ENCODE measurements at regions not wholly inside any gene's neighbourhood (a gene's known extent, or its start where the extent isn't known, plus 50 kb on each side); places are given as distances from the start of the nearest gene placed in this dataset.

DNA sequence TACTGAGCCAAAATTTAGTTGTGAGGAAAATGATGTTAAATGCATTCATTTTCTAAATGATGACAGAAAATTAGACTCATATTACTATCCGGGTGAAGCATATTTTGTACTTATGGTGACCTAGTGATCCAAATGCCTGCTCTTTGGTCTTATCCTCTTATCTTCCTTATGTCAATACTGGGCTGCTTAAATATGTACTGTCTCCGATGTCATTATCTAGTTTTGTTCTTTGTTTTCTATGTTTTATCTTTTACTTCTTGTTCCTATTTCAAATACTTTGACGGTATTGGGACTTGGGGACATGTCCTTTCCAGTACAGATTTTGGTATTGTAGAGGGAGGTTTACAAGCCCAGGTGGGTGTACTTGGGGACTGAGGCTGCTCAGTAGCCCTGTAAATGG is 124.6 kb upstream of the ESR1 start:
- TF ChIP-seq POLR2A (IDR thresholded peaks at IDR 0.05; ENCODE audit: low read depth, low read length), result no peak
- TF ChIP-seq NFE2L2 (IDR thresholded peaks at IDR 0.05; ENCODE audit: low read depth, low read length), result no peak
- TF ChIP-seq, protein P1, sequence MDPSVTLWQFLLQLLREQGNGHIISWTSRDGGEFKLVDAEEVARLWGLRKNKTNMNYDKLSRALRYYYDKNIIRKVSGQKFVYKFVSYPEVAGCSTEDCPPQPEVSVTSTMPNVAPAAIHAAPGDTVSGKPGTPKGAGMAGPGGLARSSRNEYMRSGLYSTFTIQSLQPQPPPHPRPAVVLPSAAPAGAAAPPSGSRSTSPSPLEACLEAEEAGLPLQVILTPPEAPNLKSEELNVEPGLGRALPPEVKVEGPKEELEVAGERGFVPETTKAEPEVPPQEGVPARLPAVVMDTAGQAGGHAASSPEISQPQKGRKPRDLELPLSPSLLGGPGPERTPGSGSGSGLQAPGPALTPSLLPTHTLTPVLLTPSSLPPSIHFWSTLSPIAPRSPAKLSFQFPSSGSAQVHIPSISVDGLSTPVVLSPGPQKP (IDR thresholded peaks at IDR 0.05; ENCODE audit: borderline replicate concordance, low read depth, low read length), result no peak
- TF ChIP-seq BHLHE40 (IDR thresholded peaks at IDR 0.05; ENCODE audit: low read depth, low read length), result no peak
- no peak for TF ChIP-seq SMC3 (IDR thresholded peaks at IDR 0.05; ENCODE audit: low read depth, low read length)
- TF ChIP-seq MAFK (IDR thresholded peaks at IDR 0.05; ENCODE audit: low read depth, low read length), result no peak
- no peak for TF ChIP-seq FOS (IDR thresholded peaks at IDR 0.05; ENCODE audit: low read depth, low read length)
- no peak for TF ChIP-seq RCOR1 (IDR thresholded peaks at IDR 0.05; ENCODE audit: insufficient replicate concordance, low read length)
- TF ChIP-seq, protein P2, sequence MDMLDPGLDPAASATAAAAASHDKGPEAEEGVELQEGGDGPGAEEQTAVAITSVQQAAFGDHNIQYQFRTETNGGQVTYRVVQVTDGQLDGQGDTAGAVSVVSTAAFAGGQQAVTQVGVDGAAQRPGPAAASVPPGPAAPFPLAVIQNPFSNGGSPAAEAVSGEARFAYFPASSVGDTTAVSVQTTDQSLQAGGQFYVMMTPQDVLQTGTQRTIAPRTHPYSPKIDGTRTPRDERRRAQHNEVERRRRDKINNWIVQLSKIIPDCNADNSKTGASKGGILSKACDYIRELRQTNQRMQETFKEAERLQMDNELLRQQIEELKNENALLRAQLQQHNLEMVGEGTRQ (IDR thresholded peaks at IDR 0.05; ENCODE audit: low read depth, low read length), result no peak
- Histone ChIP-seq H2BK5ac (ENCODE audit: low read depth, low read length, poor library complexity, severe bottlenecking) (no peak overlapping the region), H3K4me1 (ENCODE audit: control insufficient read depth, insufficient read depth, low read length) (no peaks in the 10 kb centered on the region), H3K4me3 (ENCODE audit: insufficient read depth, low read depth, low read length) (no peak overlapping the region), H4K5ac (ENCODE audit: low read depth, low read length) (no peak overlapping the region), H4K91ac (ENCODE audit: insufficient read depth, low read depth, low read length) (no peak overlapping the region), H3K56ac (ENCODE audit: extremely low read depth, insufficient read depth, low read length) (no peak overlapping the region), H4K8ac (ENCODE audit: low read depth in 2 of 2, low read length in 2 of 2) (no peak overlapping the region), H3K18ac (ENCODE audit: low read depth, low read length) (no peak overlapping the region), H3K36me3 (ENCODE audit: control insufficient read depth, insufficient read depth, low read length) (no peaks in the 10 kb centered on the region), H4K20me1 (ENCODE audit: insufficient read depth, low read length) (no peaks in the 10 kb centered on the region), H2AK5ac (ENCODE audit: low read depth, low read length) (no peak overlapping the region), H3K9ac (ENCODE audit: low read depth, low read length) (no peak overlapping the region), H3K9me3 (ENCODE audit: control insufficient read depth, insufficient read depth, low read length) (no peaks in the 10 kb centered on the region; the same call in 1 of the 2 replicates), H2AK9ac (replicated peaks; ENCODE audit: low read depth, low read length, poor library complexity) (no peak overlapping the region), H2AFZ (replicated peaks; ENCODE audit: low read length, poor library complexity) (no peak overlapping the region), H3K14ac (replicated peaks; ENCODE audit: low read depth, low read length) (no peak overlapping the region), H2BK120ac (ENCODE audit: low read depth, low read length) (no peak overlapping the region), H3K4me2 (ENCODE audit: low read depth, low read length) (no peak overlapping the region), H3K9me1 (ENCODE audit: insufficient read depth, low read length) (no peaks in the 10 kb centered on the region), H3K27ac (ENCODE audit: insufficient read depth, low read length) (no peak overlapping the region), H3K23ac (ENCODE audit: low read depth, low read length) (no peak overlapping the region), H3K4ac (ENCODE audit: low read depth, low read length) (no peak overlapping the region), H2BK20ac (ENCODE audit: low read depth, low read length) (no peak overlapping the region), H3K27me3 (ENCODE audit: control insufficient read depth, insufficient read depth, low read length) (peaks cover 3% of the 10 kb centered on the region; the same call in 1 of the 2 replicates), H3K79me1 (ENCODE audit: low read depth in 1 of 2, low read length in 2 of 2) (no peaks in the 10 kb centered on the region), H2BK15ac (ENCODE audit: low read depth, low read length) (no peak overlapping the region)
- intact Hi-C loops (cut with micrococcal nuclease) (no loop called here), in situ Hi-C loops (cut with MboI; ENCODE audit: low sequenced_read_pairs) (no loop called here), dilution Hi-C loops (cut with HindIII; ENCODE audit: low sequenced_read_pairs, unreplicated experiment) (no loop called here)
- BruUV-seq (replicated peaks), result no TSS peak
- ChIA-PET POLR2A (ENCODE audit: unreplicated experiment) (no interaction called here), CTCF (no interaction called here)
- no CpG with 5 or more reads among the region's 3 CpGs for WGBS, 2 experiments (ENCODE audit: extremely low coverage in 2 of 2, insufficient read length in 1 of 2)
- ATAC-seq (ENCODE audit: low read depth) (no peak), DNase-seq (no peak)
